H9 (cell line): ENCODE measurements at regions not wholly inside any gene's neighbourhood (a gene's known extent, or its start where the extent isn't known, plus 50 kb on each side); places are given as distances from the start of the nearest gene placed in this dataset.

ENCODE experiments used
- DNase-seq: peaks from one replicate; pipeline ENCODE4 v3.0.0-alpha.2; 2017
- H2AFZ ChIP-seq: one replicate; pipeline ENCODE4 v1.6.1; 2013; ENCODE audit warnings: mild to moderate bottlenecking, low read length, control low read depth, moderate library complexity
- H2AK5ac ChIP-seq: 2 replicates; pipeline ENCODE4 v1.6.1; 2013; ENCODE audit warnings: low read length, control low read depth, mixed read lengths; ENCODE audit not compliant: insufficient read length
- H2BK120ac ChIP-seq: one replicate; pipeline ENCODE4 v1.6.1; 2013; ENCODE audit warnings: low read depth, mild to moderate bottlenecking, low read length, control low read depth, inconsistent platforms; ENCODE audit not compliant: poor library complexity, severe bottlenecking
- H2BK12ac ChIP-seq: 2 replicates; pipeline ENCODE4 v1.6.1; 2013; ENCODE audit warnings: low read length, control low read depth, mixed read lengths, low read depth; ENCODE audit not compliant: insufficient read length
- H2BK15ac ChIP-seq: 2 replicates; pipeline ENCODE4 v1.6.1; 2013; ENCODE audit warnings: low read depth, low read length, control low read depth
- H2BK20ac ChIP-seq: one replicate; pipeline ENCODE4 v1.6.1; 2013; ENCODE audit warnings: low read depth, mild to moderate bottlenecking, low read length, control low read depth, inconsistent platforms; ENCODE audit not compliant: poor library complexity, severe bottlenecking
- H2BK5ac ChIP-seq: 2 replicates; pipeline ENCODE4 v1.6.1; 2013; ENCODE audit warnings: low read length, control low read depth, mixed read lengths; ENCODE audit not compliant: insufficient read length
- H3K14ac ChIP-seq: 2 replicates; pipeline ENCODE4 v1.6.1; 2013; ENCODE audit warnings: low read length, control low read depth; ENCODE audit not compliant: insufficient read depth
- H3K18ac ChIP-seq: 2 replicates; pipeline ENCODE4 v1.6.1; 2013; ENCODE audit warnings: low read depth, mild to moderate bottlenecking, mixed read lengths, low read length, control low read depth; ENCODE audit not compliant: insufficient read length
- H3K23ac ChIP-seq: 2 replicates; pipeline ENCODE4 v1.6.1; 2013; ENCODE audit warnings: low read length, control low read depth, mixed read lengths, low read depth; ENCODE audit not compliant: insufficient read length
- H3K23me2 ChIP-seq: 2 replicates; pipeline ENCODE4 v1.6.1; 2013; ENCODE audit warnings: low read depth, mild to moderate bottlenecking, mixed read lengths, low read length, control low read depth; ENCODE audit not compliant: insufficient read length, poor library complexity, severe bottlenecking
- H3K27ac ChIP-seq: 2 replicates; pipeline ENCODE4 v1.5.1; 2013; ENCODE audit warnings: low read length, control low read depth, mixed read lengths, low read depth; ENCODE audit not compliant: insufficient read length
- H3K27me3 ChIP-seq: 2 replicates; pipeline ENCODE4 v1.6.1; 2013; ENCODE audit warnings: low read length, control low read depth, inconsistent platforms; ENCODE audit not compliant: insufficient read depth
- H3K4ac ChIP-seq: 2 replicates; pipeline ENCODE4 v1.6.1; 2013; ENCODE audit warnings: low read depth, mild to moderate bottlenecking, control low read depth, inconsistent platforms, low read length, moderate library complexity
- H3K4me1 ChIP-seq: 2 replicates; pipeline ENCODE4 v1.6.1; 2013; ENCODE audit warnings: low read length, control low read depth, inconsistent platforms; ENCODE audit not compliant: insufficient read depth
- H3K4me2 ChIP-seq: 2 replicates; pipeline ENCODE4 v1.6.1; 2013; ENCODE audit warnings: low read length, control low read depth, mixed read lengths; ENCODE audit not compliant: insufficient read length, insufficient read depth
- H3K56ac ChIP-seq: 2 replicates; pipeline ENCODE4 v1.6.1; 2013; ENCODE audit warnings: low read depth, mild to moderate bottlenecking, mixed read lengths, low read length, control low read depth; ENCODE audit not compliant: insufficient read length
- H3K79me1 ChIP-seq: 2 replicates; pipeline ENCODE4 v1.6.1; 2013; ENCODE audit warnings: low read depth, mild to moderate bottlenecking, moderate library complexity, low read length, control low read depth, inconsistent platforms; ENCODE audit not compliant: insufficient read depth, poor library complexity, severe bottlenecking
- H3K79me2 ChIP-seq: 2 replicates; pipeline ENCODE4 v1.6.1; 2013; ENCODE audit warnings: low read length, control low read depth, inconsistent platforms; ENCODE audit not compliant: insufficient read depth
- H3K9ac ChIP-seq: 2 replicates; pipeline ENCODE4 v1.6.1; 2013; ENCODE audit warnings: low read length, control low read depth, mixed read lengths; ENCODE audit not compliant: insufficient read length; ENCODE audit errors: extremely low read depth
- H3K9me3 ChIP-seq: one replicate; pipeline ENCODE4 v1.6.1; 2013; ENCODE audit warnings: low read depth, low read length, inconsistent platforms; ENCODE audit not compliant: control insufficient read depth
- H3T11ph ChIP-seq: one replicate; pipeline ENCODE4 v1.6.1; 2013; ENCODE audit warnings: mild to moderate bottlenecking, low read length, control low read depth, inconsistent platforms
- H4K20me1 ChIP-seq: one replicate; pipeline ENCODE4 v1.6.1; 2013; ENCODE audit not compliant: control insufficient read depth, insufficient read length, insufficient read depth
- H4K5ac ChIP-seq: 2 replicates; pipeline ENCODE4 v1.6.1; 2013; ENCODE audit warnings: low read depth, mild to moderate bottlenecking, mixed read lengths, low read length, control low read depth; ENCODE audit not compliant: insufficient read length
- H4K8ac ChIP-seq: replicated peaks from 2 replicates; pipeline ENCODE4 v1.6.1; 2013; ENCODE audit warnings: low read length, control low read depth, mixed read lengths, low read depth; ENCODE audit not compliant: insufficient read length
- H4K91ac ChIP-seq: 2 replicates; pipeline ENCODE4 v1.6.1; 2013; ENCODE audit warnings: low read depth, mild to moderate bottlenecking, moderate library complexity, mixed read lengths, low read length, control low read depth; ENCODE audit not compliant: insufficient read length
- H3K27ac Mint-ChIP-seq, 3 experiments: 2 replicates in 2 of 3; 3 replicates in 1 of 3; pipeline ENCODE4 v1.8.0; 2020 to 2021; ENCODE audit warnings: mixed read lengths in 3 of 3, mild to moderate bottlenecking in 1 of 3, moderate library complexity in 1 of 3
- H3K27me3 Mint-ChIP-seq: 2 replicates; pipeline ENCODE4 v1.8.0; 2021; ENCODE audit warnings: low read depth, mild to moderate bottlenecking, moderate library complexity, mixed read lengths
- H3K36me3 Mint-ChIP-seq, 3 experiments: 2 replicates in 2 of 3; 3 replicates in 1 of 3; pipeline ENCODE4 v1.8.0; 2020 to 2021; ENCODE audit warnings: low read depth in 3 of 3, mixed read lengths in 3 of 3; ENCODE audit not compliant: insufficient read depth in 1 of 3
- H3K4me1 Mint-ChIP-seq, 2 experiments: 2 replicates each; pipeline ENCODE4 v1.8.0; 2020; ENCODE audit warnings: mixed read lengths in 2 of 2
- H3K4me3 Mint-ChIP-seq, 2 experiments: 2 replicates in 1 of 2; 3 replicates in 1 of 2; pipeline ENCODE4 v1.8.0; 2020 to 2021; ENCODE audit warnings: mild to moderate bottlenecking in 2 of 2, mixed read lengths in 2 of 2, moderate library complexity in 1 of 2
- H3K9me3 Mint-ChIP-seq, 2 experiments: 2 replicates in 1 of 2; 3 replicates in 1 of 2; pipeline ENCODE4 v1.8.0; 2020; ENCODE audit warnings: mild to moderate bottlenecking in 2 of 2, mixed read lengths in 2 of 2, moderate library complexity in 1 of 2
- WGBS: extraction: QIAGEN DNeasy Blood & Tissue Kit; methylation state at CpG from one replicate; pipeline ENCODE4 v1.1.7; 2013; ENCODE audit warnings: missing lambda C conversion rate, low lambda C conversion rate, mixed read lengths; ENCODE audit not compliant: insufficient read length; ENCODE audit errors: extremely low coverage; 5-methylcytosine and 5-hydroxymethylcytosine counted together
- TF ChIP-seq, protein P1 (sequence below): fragments of 200-600 bp; sonication (generic); conservative IDR thresholded peaks from 3 replicates; pipeline ENCODE4 v1.8.0; 2021; ENCODE audit warnings: antibody characterized with exemption, mild to moderate bottlenecking

- Mint-ChIP-seq H3K4me1 (peaks cover 13 to 17% of the 10 kb centered on the region in 2 experiments), H3K27ac (no peak overlapping the region), H3K36me3 (no peaks in the 10 kb centered on the region), H3K27me3 (no peaks in the 10 kb centered on the region), H3K4me3 (no peak overlapping the region), H3K9me3 (no peaks in the 10 kb centered on the region)
- no peaks in the 10 kb centered on the region for H3K23me2 ChIP-seq
- H3K79me1 ChIP-seq, result no peaks in the 10 kb centered on the region
- TF ChIP-seq, protein P1, sequence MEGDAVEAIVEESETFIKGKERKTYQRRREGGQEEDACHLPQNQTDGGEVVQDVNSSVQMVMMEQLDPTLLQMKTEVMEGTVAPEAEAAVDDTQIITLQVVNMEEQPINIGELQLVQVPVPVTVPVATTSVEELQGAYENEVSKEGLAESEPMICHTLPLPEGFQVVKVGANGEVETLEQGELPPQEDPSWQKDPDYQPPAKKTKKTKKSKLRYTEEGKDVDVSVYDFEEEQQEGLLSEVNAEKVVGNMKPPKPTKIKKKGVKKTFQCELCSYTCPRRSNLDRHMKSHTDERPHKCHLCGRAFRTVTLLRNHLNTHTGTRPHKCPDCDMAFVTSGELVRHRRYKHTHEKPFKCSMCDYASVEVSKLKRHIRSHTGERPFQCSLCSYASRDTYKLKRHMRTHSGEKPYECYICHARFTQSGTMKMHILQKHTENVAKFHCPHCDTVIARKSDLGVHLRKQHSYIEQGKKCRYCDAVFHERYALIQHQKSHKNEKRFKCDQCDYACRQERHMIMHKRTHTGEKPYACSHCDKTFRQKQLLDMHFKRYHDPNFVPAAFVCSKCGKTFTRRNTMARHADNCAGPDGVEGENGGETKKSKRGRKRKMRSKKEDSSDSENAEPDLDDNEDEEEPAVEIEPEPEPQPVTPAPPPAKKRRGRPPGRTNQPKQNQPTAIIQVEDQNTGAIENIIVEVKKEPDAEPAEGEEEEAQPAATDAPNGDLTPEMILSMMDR, result no peak
- H3K56ac ChIP-seq, result no peak overlapping the region
- H2BK15ac ChIP-seq, result no peak overlapping the region
- no peak overlapping the region for H3K9ac ChIP-seq
- H4K91ac ChIP-seq, result no peak overlapping the region
- no peak overlapping the region for H2BK120ac ChIP-seq
- H4K5ac ChIP-seq, result no peak overlapping the region
- no peak overlapping the region for H4K8ac ChIP-seq
- WGBS, result no CpG with 5 or more reads among the region's 3 CpGs
- no peak overlapping the region for H2AK5ac ChIP-seq
- H3K9me3 ChIP-seq, result no peaks in the 10 kb centered on the region
- no peak for DNase-seq
- no peak overlapping the region for H2BK5ac ChIP-seq
- no peak overlapping the region for H2BK20ac ChIP-seq
- no peaks in the 10 kb centered on the region for H3K79me2 ChIP-seq
- no peak overlapping the region for H2BK12ac ChIP-seq
- H3K23ac ChIP-seq, result no peak overlapping the region
- H4K20me1 ChIP-seq, result no peaks in the 10 kb centered on the region
- H3K27ac ChIP-seq, result no peak overlapping the region
- no peak overlapping the region for H3T11ph ChIP-seq
- H2AFZ ChIP-seq, result no peak overlapping the region
- no peak overlapping the region for H3K14ac ChIP-seq
- H3K4me1 ChIP-seq, result no peaks in the 10 kb centered on the region
- no peak overlapping the region for H3K18ac ChIP-seq
- H3K4me2 ChIP-seq, result no peak overlapping the region
- H3K4ac ChIP-seq, result no peak overlapping the region
- no peaks in the 10 kb centered on the region for H3K27me3 ChIP-seq
Measured at GRCh38 chr16:6274351-6274750, 1058.3 kb upstream of the RBFOX1 start.
